Esophagus (tissue), 2 donors: ENCODE measurements at regions not wholly inside any gene's neighbourhood (a gene's known extent, or its start where the extent isn't known, plus 50 kb on each side); places are given as distances from the start of the nearest gene placed in this dataset.

Experiments
- H3K27ac ChIP-seq, 2 donors: one replicate each; pipeline ENCODE4 v1.5.1; 2013; ENCODE audit warnings: low read depth in 2 of 2, mild to moderate bottlenecking in 2 of 2, inconsistent platforms in 1 of 2, low read length in 1 of 2, moderate library complexity in 1 of 2
- H3K27me3 ChIP-seq, 2 donors: one replicate each; pipeline ENCODE4 v1.6.1; 2013; ENCODE audit warnings: low read length in 2 of 2, control low read depth in 1 of 2, mild to moderate bottlenecking in 1 of 2; ENCODE audit not compliant: insufficient read depth in 2 of 2, control insufficient read depth in 1 of 2
- H3K36me3 ChIP-seq, 2 donors: one replicate each; pipeline ENCODE4 v1.6.1; 2013; ENCODE audit warnings: low read length in 1 of 2; ENCODE audit not compliant: control insufficient read depth in 2 of 2, insufficient read depth in 2 of 2
- H3K4me1 ChIP-seq, 2 donors: one replicate each; pipeline ENCODE4 v1.6.1; 2013; ENCODE audit warnings: low read length in 1 of 2; ENCODE audit not compliant: control insufficient read depth in 2 of 2, insufficient read depth in 2 of 2
- H3K4me3 ChIP-seq, 2 donors: one replicate each; pipeline ENCODE4 v1.5.1; 2013; ENCODE audit warnings: low read length in 2 of 2, mild to moderate bottlenecking in 2 of 2, low read depth in 1 of 2, moderate library complexity in 1 of 2
- H3K9me3 ChIP-seq, 2 donors: one replicate each; pipeline ENCODE4 v1.6.1; 2013; ENCODE audit warnings: mild to moderate bottlenecking in 2 of 2, low read depth in 1 of 2, low read length in 1 of 2, moderate library complexity in 1 of 2; ENCODE audit not compliant: control insufficient read depth in 2 of 2, insufficient read depth in 1 of 2
- WGBS, 2 donors: extraction: QIAGEN DNeasy Blood & Tissue Kit; methylation state at CpG; one replicate each; pipeline ENCODE4 v1.1.7; 2013; 5-methylcytosine and 5-hydroxymethylcytosine counted together
- donor health status: healthy with polysubstance abuse.
- donor health status: Bipolar disorder and iron deficiency.

DNA sequence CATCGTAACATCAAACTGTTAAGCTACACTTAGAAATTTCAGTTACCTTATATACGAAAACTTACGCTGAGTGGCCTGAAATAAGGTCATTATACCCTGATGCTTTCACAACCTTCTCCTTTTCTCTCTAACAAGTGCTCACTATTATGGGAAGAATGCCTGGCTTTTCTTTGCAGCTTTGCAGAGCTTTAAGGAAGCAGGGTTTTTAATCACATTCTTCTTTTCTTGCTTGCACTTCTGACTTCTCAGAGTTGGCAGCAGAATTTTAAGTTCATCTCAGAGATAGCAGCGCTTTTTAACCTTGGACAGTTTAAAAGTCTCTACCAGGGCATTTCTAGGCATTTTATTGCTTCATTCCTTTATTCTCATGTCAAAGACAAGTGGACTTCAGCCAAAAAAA, 285.1 kb downstream of the SPRY2 start:
- WGBS, 2 donors: 86 to 89% methylated on average over 4 of the region's 4 CpGs
- no peaks in the 10 kb centered on the region for H3K9me3 ChIP-seq
- no peaks in the 10 kb centered on the region for H3K4me1 ChIP-seq

DNA sequence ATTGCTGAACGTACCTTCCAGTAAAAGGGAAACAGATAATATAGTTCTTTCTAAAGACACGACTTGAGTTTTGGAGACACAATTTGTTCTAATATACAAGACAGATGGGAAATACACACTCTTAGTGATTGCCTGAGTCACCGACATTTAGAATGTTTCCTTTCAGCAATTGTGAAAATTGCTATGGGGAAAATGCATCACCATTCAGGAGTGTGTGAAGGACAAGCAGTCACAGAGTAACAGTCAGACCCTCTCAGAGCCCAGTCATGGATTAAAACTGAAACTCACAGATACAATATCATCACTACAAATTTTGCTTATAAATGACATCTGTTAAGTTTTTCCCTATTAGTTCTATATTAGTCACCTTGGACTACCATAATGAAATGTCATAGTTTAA, 286.1 kb downstream of the SPRY2 start:
- Histone ChIP-seq H3K27ac (no peak overlapping the region), H3K4me1 (peaks cover 0 to 2% of the 10 kb centered on the region in 2 donors), H3K9me3 (no peaks in the 10 kb centered on the region), H3K4me3 (no peak overlapping the region), H3K36me3 (no peaks in the 10 kb centered on the region), H3K27me3 (no peaks in the 10 kb centered on the region)
- WGBS, 2 donors: 85 to 87% methylated on average over 3 of the region's 3 CpGs

More for the DNA sequence above, 285.1 kb downstream of the SPRY2 start:
- H3K4me3 ChIP-seq: no peak overlapping the region
- no peaks in the 10 kb centered on the region for H3K36me3 ChIP-seq
- H3K27me3 ChIP-seq: no peaks in the 10 kb centered on the region
- H3K27ac ChIP-seq: no peak overlapping the region

DNA sequence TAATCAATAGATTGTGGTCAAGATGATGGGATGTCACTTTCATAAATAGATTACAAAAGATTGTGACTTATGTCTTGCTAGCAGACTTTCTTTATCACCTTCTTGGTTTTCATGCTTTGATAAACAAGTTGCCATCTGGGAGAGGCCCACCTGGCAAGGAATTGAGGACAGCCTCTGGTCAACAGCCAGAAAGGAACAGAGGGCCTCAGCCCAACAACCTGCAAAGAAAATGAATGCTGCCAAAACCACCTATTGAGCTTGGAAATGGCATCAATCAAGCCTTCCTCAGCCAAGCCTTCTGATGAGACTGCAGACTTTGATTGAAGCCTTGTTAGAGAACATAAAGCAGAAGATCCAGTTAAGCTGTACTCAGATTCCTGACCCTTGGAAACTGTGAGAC, 288.6 kb downstream of the SPRY2 start:
- Histone ChIP-seq H3K9me3 (no peaks in the 10 kb centered on the region), H3K36me3 (no peaks in the 10 kb centered on the region), H3K27me3 (no peaks in the 10 kb centered on the region), H3K4me1 (peaks cover 0 to 2% of the 10 kb centered on the region in 2 donors), H3K27ac (no peak overlapping the region), H3K4me3 (no peak overlapping the region)

DNA sequence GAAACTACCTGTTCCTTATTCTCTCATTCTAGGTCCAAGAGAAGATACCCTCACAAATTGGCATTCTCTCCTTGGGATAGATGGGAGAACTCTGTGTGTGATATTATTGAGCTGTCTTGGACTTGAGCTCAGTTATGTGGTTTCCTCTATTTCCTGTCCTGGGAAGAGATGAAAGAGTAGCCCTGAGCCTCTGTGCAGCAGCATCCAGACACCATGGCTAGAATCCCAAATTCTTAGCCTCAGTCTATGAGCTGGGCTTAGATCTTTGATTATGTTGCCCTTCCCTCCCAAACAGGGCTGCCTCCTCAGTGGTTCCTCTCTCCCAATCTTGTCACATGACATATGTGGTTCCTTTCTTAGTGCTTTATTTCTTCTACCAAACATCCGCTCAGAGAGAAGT, 290.7 kb downstream of the SPRY2 start:
- H3K27me3 ChIP-seq: no peaks in the 10 kb centered on the region
- H3K36me3 ChIP-seq: no peaks in the 10 kb centered on the region
- no peak overlapping the region for H3K4me3 ChIP-seq
- no peak overlapping the region for H3K27ac ChIP-seq
- WGBS, 2 donors: 93 to 95% methylated on average over 1 of the region's 1 CpG
- H3K4me1 ChIP-seq: peaks cover 0 to 2% of the 10 kb centered on the region in 2 donors
- no peaks in the 10 kb centered on the region for H3K9me3 ChIP-seq

DNA sequence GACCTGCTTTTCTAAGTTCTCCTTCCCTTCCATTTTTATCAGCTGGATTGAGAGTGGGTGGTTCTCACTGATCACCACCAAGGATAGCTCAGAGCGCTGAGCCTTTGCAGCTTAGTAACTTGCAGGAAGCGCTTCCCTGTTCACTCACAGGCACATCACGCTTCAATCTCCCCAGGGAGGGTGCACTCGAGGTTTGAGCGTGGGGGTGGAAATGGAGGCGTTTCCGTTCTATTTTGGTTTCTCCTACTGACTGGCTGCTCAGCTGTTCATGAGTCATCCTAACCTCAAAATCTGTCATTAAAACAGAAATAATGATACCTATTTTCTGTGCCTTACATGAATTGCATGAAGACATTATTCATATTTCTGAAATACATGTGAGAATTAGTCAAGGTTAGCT, 292.1 kb downstream of the SPRY2 start:
- H3K27ac ChIP-seq: no peak overlapping the region
- no peaks in the 10 kb centered on the region for H3K36me3 ChIP-seq
- H3K4me1 ChIP-seq: peaks cover 0 to 2% of the 10 kb centered on the region in 2 donors
- 17 to 26% methylated on average over 7 of the region's 7 CpGs for WGBS, 2 donors
- no peaks in the 10 kb centered on the region for H3K27me3 ChIP-seq
- no peaks in the 10 kb centered on the region for H3K9me3 ChIP-seq
- no peak overlapping the region for H3K4me3 ChIP-seq

DNA sequence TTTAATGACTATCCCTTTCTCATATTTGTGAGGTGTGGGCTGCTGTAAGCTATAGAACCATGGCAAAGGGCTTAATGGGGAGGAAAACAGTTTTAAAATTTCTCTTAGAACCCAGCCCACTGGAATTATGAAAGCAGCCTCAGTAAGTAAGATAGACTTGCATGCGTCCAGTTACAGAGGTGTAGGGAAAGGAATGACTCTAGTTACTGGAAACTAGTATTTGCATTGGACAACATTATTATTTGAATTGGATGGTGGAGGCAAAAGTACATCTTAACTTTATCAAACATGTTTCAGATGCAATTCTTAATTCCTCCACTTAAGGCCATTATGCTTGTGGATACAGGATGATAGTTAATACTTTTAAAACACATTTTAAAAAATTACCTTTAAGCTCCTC, 292.9 kb downstream of the SPRY2 start:
- Histone ChIP-seq H3K27ac (no peak overlapping the region), H3K4me1 (peaks cover 0 to 2% of the 10 kb centered on the region in 2 donors), H3K4me3 (no peak overlapping the region), H3K9me3 (no peaks in the 10 kb centered on the region), H3K27me3 (no peaks in the 10 kb centered on the region), H3K36me3 (no peaks in the 10 kb centered on the region)
- WGBS, 2 donors: 87 to 88% methylated on average over 1 of the region's 1 CpG

DNA sequence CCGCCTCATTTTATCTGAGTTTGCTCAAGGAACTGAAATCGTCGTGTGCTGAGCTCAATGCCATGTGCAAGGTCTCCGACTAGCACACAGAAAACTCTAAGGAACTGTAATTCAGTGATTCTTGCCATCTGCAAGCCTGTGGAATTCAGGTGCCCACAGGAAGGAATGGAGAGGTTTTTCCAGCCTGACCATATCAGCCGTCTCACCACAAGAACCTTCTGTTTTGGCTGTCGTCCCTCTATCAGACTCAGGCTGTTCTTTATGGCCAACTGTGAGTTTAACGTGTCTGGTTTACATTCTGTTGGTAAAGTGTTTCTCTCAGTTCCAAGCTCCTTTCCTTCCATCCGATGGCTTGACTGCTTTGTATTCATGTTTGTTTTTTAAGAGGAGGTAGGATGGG, 293.5 kb downstream of the SPRY2 start:
- Histone ChIP-seq H3K36me3 (no peaks in the 10 kb centered on the region), H3K27me3 (no peaks in the 10 kb centered on the region), H3K4me3 (no peak overlapping the region), H3K4me1 (peaks cover 0 to 2% of the 10 kb centered on the region in 2 donors), H3K27ac (no peak overlapping the region), H3K9me3 (no peaks in the 10 kb centered on the region)
- 73 to 80% methylated on average over 8 of the region's 8 CpGs for WGBS, 2 donors

DNA sequence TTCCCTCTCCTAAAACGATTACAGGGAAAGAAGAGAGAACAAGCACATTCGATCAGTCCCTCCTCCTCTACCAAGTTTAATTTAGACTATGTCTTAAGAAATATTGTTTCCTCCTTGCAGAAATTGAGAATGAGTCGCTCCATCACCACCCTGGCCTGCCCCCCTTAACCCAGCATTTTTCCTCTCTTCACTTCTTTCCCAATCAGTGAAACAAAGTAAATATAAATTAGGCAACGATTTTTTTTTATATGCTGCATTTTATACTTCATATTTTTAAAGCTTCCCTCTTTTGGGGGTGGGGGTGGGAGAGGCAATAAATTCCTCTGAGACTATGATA, 300.0 kb downstream of the SPRY2 start:
- H3K4me3 ChIP-seq: no peak overlapping the region
- H3K36me3 ChIP-seq: no peaks in the 10 kb centered on the region
- 38 to 54% methylated on average over 4 of the region's 4 CpGs for WGBS, 2 donors
- no peaks in the 10 kb centered on the region for H3K4me1 ChIP-seq
- H3K9me3 ChIP-seq: no peaks in the 10 kb centered on the region
- H3K27me3 ChIP-seq: no peaks in the 10 kb centered on the region
- no peak overlapping the region for H3K27ac ChIP-seq

DNA sequence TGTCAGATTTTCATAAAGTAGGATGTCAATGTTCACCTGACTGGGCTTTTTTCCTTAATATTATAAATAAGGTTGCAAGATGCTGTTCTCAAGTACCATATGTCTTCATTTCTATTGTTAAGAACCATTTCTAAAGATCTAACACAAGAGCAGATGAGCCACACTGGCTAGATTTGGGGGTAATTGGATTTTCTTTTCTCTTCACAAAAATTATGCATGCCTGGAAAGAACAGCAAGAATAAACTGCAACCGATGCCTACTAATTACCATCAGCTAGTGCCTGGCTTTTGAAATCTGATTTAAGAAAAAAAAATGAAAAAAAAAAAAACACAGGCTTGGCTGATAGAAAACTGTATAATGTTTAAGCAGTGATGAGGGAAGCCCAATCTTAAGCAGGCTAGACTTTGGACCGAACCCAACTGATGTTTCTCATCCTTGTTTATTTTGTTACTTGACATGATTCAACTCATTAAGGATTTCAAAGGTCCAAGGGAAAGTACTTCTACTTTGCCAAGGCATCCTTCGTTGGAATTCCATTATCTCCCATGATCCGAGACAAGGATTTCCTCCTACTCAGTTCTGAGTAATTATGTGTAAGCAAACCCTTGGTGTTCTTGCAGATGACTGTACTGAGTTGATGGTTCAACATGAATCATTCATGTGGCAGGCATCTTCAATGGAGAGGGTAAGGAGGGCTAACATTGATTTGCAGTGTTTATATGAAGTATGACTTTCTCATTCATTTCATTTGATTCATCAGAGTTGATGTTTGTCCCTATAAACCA, 300.5 kb downstream of the SPRY2 start:
- Histone ChIP-seq H3K4me1 (no peaks in the 10 kb centered on the region), H3K27ac (no peak overlapping the region), H3K9me3 (no peaks in the 10 kb centered on the region), H3K36me3 (no peaks in the 10 kb centered on the region), H3K27me3 (no peaks in the 10 kb centered on the region), H3K4me3 (no peak overlapping the region)
- 25 to 32% methylated on average over 4 of the region's 4 CpGs for WGBS, 2 donors

DNA sequence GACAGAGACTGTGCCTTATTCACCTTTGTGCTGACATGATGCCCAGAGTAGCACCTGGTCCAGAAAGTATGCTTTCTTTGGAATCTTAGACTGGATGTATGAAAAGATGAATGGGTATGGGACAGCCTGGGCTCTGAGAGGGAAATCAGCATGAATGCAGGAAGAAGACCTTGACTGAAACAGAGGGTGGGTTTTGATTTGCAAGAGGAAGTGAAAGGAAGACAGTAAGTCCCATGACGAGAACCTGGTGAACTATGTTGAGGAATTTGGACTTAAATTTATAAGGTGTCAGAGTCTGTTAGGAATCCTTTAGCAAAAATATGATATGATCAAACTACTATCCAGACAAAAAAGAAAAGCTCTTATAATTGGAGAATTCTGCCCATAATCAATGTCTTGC, 301.9 kb downstream of the SPRY2 start:
- H3K36me3 ChIP-seq: no peaks in the 10 kb centered on the region
- no peaks in the 10 kb centered on the region for H3K9me3 ChIP-seq
- no peaks in the 10 kb centered on the region for H3K4me1 ChIP-seq
- H3K4me3 ChIP-seq: no peak overlapping the region
- 70 to 83% methylated on average over 1 of the region's 1 CpG for WGBS, 2 donors
- H3K27ac ChIP-seq: no peak overlapping the region
- H3K27me3 ChIP-seq: no peaks in the 10 kb centered on the region
